Type B pancreatic cell (in vitro differentiated cells): ENCODE measurements at regions not wholly inside any gene's neighbourhood (a gene's known extent, or its start where the extent isn't known, plus 50 kb on each side); places are given as distances from the start of the nearest gene placed in this dataset.

Source experiments
- DNase-seq: peaks from one replicate; pipeline ENCODE4 v3.0.0; 2021; ENCODE audit warnings: mixed read lengths; ENCODE audit not compliant: unreplicated experiment; ENCODE audit errors: extremely low spot score
- H3K27ac Mint-ChIP-seq: 2 replicates; pipeline ENCODE4 v1.8.0; 2021; ENCODE audit warnings: mild to moderate bottlenecking, mixed read lengths
- H3K27me3 Mint-ChIP-seq: 2 replicates; pipeline ENCODE4 v1.8.0; 2021; ENCODE audit warnings: mixed read lengths
- H3K36me3 Mint-ChIP-seq: 2 replicates; pipeline ENCODE4 v1.8.0; 2021; ENCODE audit warnings: mixed read lengths
- H3K4me1 Mint-ChIP-seq: one replicate; pipeline ENCODE4 v1.8.0; 2021; ENCODE audit warnings: mixed read lengths; ENCODE audit not compliant: unreplicated experiment
- H3K4me3 Mint-ChIP-seq: 2 replicates; pipeline ENCODE4 v1.8.0; 2021; ENCODE audit warnings: mild to moderate bottlenecking, mixed read lengths
- H3K9me3 Mint-ChIP-seq: 2 replicates; pipeline ENCODE4 v1.8.0; 2021; ENCODE audit warnings: mixed read lengths
- CTCF ChIP-seq: fragments of 200-600 bp; sonication (generic); conservative IDR thresholded peaks from 2 replicates; pipeline ENCODE4 v1.5.0; 2021; ENCODE audit warnings: antibody characterized with exemption, mild to moderate bottlenecking

- Mint-ChIP-seq H3K4me1 (peaks cover 17% of the 10 kb centered on the region), H3K27me3 (no peaks in the 10 kb centered on the region), H3K4me3 (no peak overlapping the region), H3K36me3 (no peaks in the 10 kb centered on the region), H3K9me3 (peaks cover 10% of the 10 kb centered on the region), H3K27ac (peak overlapping the region; percentile 42)
- no peak for DNase-seq
- no peak for TF ChIP-seq CTCF
Observed at GRCh38 chr1:87449348-87449963, 120.8 kb downstream of the LMO4 start.

GRCh38 chr1:87450136-87450535 is 121.5 kb downstream of the LMO4 start:
- Mint-ChIP-seq H3K9me3 (peaks cover 16% of the 10 kb centered on the region), H3K27ac (no peak overlapping the region), H3K36me3 (no peaks in the 10 kb centered on the region), H3K27me3 (no peaks in the 10 kb centered on the region), H3K4me3 (no peak overlapping the region), H3K4me1 (peaks cover 17% of the 10 kb centered on the region)
- no peak for DNase-seq
- no peak for TF ChIP-seq CTCF

GRCh38 chr1:87450615-87451209 is 122.0 kb downstream of the LMO4 start:
- Mint-ChIP-seq H3K36me3 (no peaks in the 10 kb centered on the region), H3K9me3 (peaks cover 20% of the 10 kb centered on the region), H3K27me3 (no peaks in the 10 kb centered on the region), H3K4me3 (no peak overlapping the region), H3K4me1 (peaks cover 17% of the 10 kb centered on the region), H3K27ac (no peak overlapping the region)
- TF ChIP-seq CTCF = no peak
- DNase-seq = no peak

- H3K9me3 Mint-ChIP-seq = peaks cover 15% of the 10 kb centered on the region
- no peak for DNase-seq
- H3K4me3 Mint-ChIP-seq = no peak overlapping the region
- peaks cover 17% of the 10 kb centered on the region for H3K4me1 Mint-ChIP-seq
- H3K27me3 Mint-ChIP-seq = no peaks in the 10 kb centered on the region
- no peak for TF ChIP-seq CTCF
- H3K36me3 Mint-ChIP-seq = no peaks in the 10 kb centered on the region
- H3K27ac Mint-ChIP-seq = no peak overlapping the region
Observed at GRCh38 chr1:87451229-87451920, 122.7 kb downstream of the LMO4 start.

GRCh38 chr1:87452648-87453047 is 124.0 kb downstream of the LMO4 start:
- Mint-ChIP-seq H3K9me3 (peaks cover 18% of the 10 kb centered on the region), H3K27ac (no peak overlapping the region), H3K27me3 (no peaks in the 10 kb centered on the region), H3K4me1 (peaks cover 17% of the 10 kb centered on the region), H3K4me3 (no peak overlapping the region), H3K36me3 (no peaks in the 10 kb centered on the region)
- no peak for TF ChIP-seq CTCF
- DNase-seq = no peak
